ENCODE measurements at regions not wholly inside any gene's neighbourhood (a gene's known extent, or its start where the extent isn't known, plus 50 kb on each side); places are given as distances from the start of the nearest gene placed in this dataset.

GRCh38 chr2:65794994-65795393 lies 362.6 kb upstream of the SPRED2 start:
- no peak for DNase-seq (ENCODE audit: low read depth)
- TF ChIP-seq CTCF (IDR thresholded peaks at IDR 0.05; ENCODE audit: insufficient read depth, low read length, poor library complexity, severe bottlenecking): no peak
- H3K36me3 ChIP-seq (ENCODE audit: control insufficient read depth, insufficient read depth, low read length): no peaks in the 10 kb centered on the region
- H3K4me3 ChIP-seq (ENCODE audit: low read depth, low read length): no peak overlapping the region
- no peaks in the 10 kb centered on the region for H3K27me3 ChIP-seq (ENCODE audit: control insufficient read depth, insufficient read depth, low read length)

GRCh38 chr2:65791404-65791975 lies 359.1 kb upstream of the SPRED2 start:
- no peaks in the 10 kb centered on the region for H3K27me3 ChIP-seq (ENCODE audit: control insufficient read depth, insufficient read depth, low read length)
- H3K4me3 ChIP-seq (ENCODE audit: low read depth, low read length): no peak overlapping the region
- no peaks in the 10 kb centered on the region for H3K36me3 ChIP-seq (ENCODE audit: control insufficient read depth, insufficient read depth, low read length)
- TF ChIP-seq CTCF (IDR thresholded peaks at IDR 0.05; ENCODE audit: insufficient read depth, low read length, poor library complexity, severe bottlenecking): no peak
- DNase-seq (ENCODE audit: low read depth): no peak

- no peak for TF ChIP-seq CTCF (IDR thresholded peaks at IDR 0.05; ENCODE audit: insufficient read depth, low read length, poor library complexity, severe bottlenecking)
These were observed 358.2 kb upstream of the SPRED2 start for GRCh38 chr2:65790676-65790935.

GRCh38 chr2:65789923-65790675 lies 357.7 kb upstream of the SPRED2 start:
- Histone ChIP-seq H3K4me3 (ENCODE audit: low read depth, low read length) (no peak overlapping the region), H3K36me3 (ENCODE audit: control insufficient read depth, insufficient read depth, low read length) (no peaks in the 10 kb centered on the region), H3K27me3 (ENCODE audit: control insufficient read depth, insufficient read depth, low read length) (no peaks in the 10 kb centered on the region)
- TF ChIP-seq CTCF (IDR thresholded peaks at IDR 0.05; ENCODE audit: insufficient read depth, low read length, poor library complexity, severe bottlenecking): no peak
- no peak for DNase-seq (ENCODE audit: low read depth)

More at GRCh38 chr2:65790676-65790935, 358.2 kb upstream of the SPRED2 start:
- Histone ChIP-seq H3K4me3 (ENCODE audit: low read depth, low read length) (no peak overlapping the region), H3K36me3 (ENCODE audit: control insufficient read depth, insufficient read depth, low read length) (no peaks in the 10 kb centered on the region), H3K27me3 (ENCODE audit: control insufficient read depth, insufficient read depth, low read length) (no peaks in the 10 kb centered on the region)
- DNase-seq (ENCODE audit: low read depth): no peak

GRCh38 chr2:65788556-65788955 lies 356.2 kb upstream of the SPRED2 start:
- H3K27me3 ChIP-seq (ENCODE audit: control insufficient read depth, insufficient read depth, low read length): no peaks in the 10 kb centered on the region
- DNase-seq (ENCODE audit: low read depth): no peak
- H3K36me3 ChIP-seq (ENCODE audit: control insufficient read depth, insufficient read depth, low read length): no peaks in the 10 kb centered on the region
- no peak overlapping the region for H3K4me3 ChIP-seq (ENCODE audit: low read depth, low read length)
- TF ChIP-seq CTCF (IDR thresholded peaks at IDR 0.05; ENCODE audit: insufficient read depth, low read length, poor library complexity, severe bottlenecking): no peak

GRCh38 chr2:65786765-65787164 lies 354.4 kb upstream of the SPRED2 start:
- no peak for TF ChIP-seq CTCF (IDR thresholded peaks at IDR 0.05; ENCODE audit: insufficient read depth, low read length, poor library complexity, severe bottlenecking)
- H3K4me3 ChIP-seq (ENCODE audit: low read depth, low read length): no peak overlapping the region
- no peaks in the 10 kb centered on the region for H3K27me3 ChIP-seq (ENCODE audit: control insufficient read depth, insufficient read depth, low read length)
- H3K36me3 ChIP-seq (ENCODE audit: control insufficient read depth, insufficient read depth, low read length): no peaks in the 10 kb centered on the region
- DNase-seq (ENCODE audit: low read depth): no peak

Measured in kidney epithelial cell (primary cell).